CD4-positive, alpha-beta T cell treated with Interleukin-6 at 100 ng/mL for 8 hours (primary cell): ENCODE measurements at regions not wholly inside any gene's neighbourhood (a gene's known extent, or its start where the extent isn't known, plus 50 kb on each side); places are given as distances from the start of the nearest gene placed in this dataset.

Experiments used
- DNase-seq: peaks from one replicate; pipeline ENCODE4 v3.0.0-alpha.2; 2020; ENCODE audit warnings: mixed read lengths, low spot score

- DNase-seq: no peak
Observed at GRCh38 chrX:39829965-39830364, 267.8 kb downstream of the BCOR start.

GRCh38 chrX:39830414-39830813 lies 267.3 kb downstream of the BCOR start:
- no peak for DNase-seq

- DNase-seq: no peak
Observed at GRCh38 chrX:39832211-39832610, 265.5 kb downstream of the BCOR start.

GRCh38 chrX:39834600-39834999 lies 263.2 kb downstream of the BCOR start:
- DNase-seq: no peak

GRCh38 chrX:39835241-39835640 lies 262.5 kb downstream of the BCOR start:
- no peak for DNase-seq

GRCh38 chrX:39835776-39836175 lies 262.0 kb downstream of the BCOR start:
- DNase-seq: no peak

GRCh38 chrX:39836802-39837420 lies 260.8 kb downstream of the BCOR start:
- no peak for DNase-seq

- no peak for DNase-seq
Observed at GRCh38 chrX:39837688-39838087, 260.1 kb downstream of the BCOR start.

GRCh38 chrX:39839371-39839770 lies 258.4 kb downstream of the BCOR start:
- no peak for DNase-seq

GRCh38 chrX:39840133-39840532 lies 257.6 kb downstream of the BCOR start:
- DNase-seq: no peak

- DNase-seq: no peak
Observed at GRCh38 chrX:39840581-39841093, 257.1 kb downstream of the BCOR start.

GRCh38 chrX:39841604-39842003 lies 256.2 kb downstream of the BCOR start:
- no peak for DNase-seq

- DNase-seq: no peak
Observed at GRCh38 chrX:39842281-39842973, 255.3 kb downstream of the BCOR start.

- DNase-seq: no peak
Observed at GRCh38 chrX:39843318-39843717, 254.4 kb downstream of the BCOR start.

- no peak for DNase-seq
Observed at GRCh38 chrX:39845233-39845632, 252.5 kb downstream of the BCOR start.

- DNase-seq: no peak
Observed at GRCh38 chrX:39846460-39846859, 251.3 kb downstream of the BCOR start.

- DNase-seq: no peak
Observed at GRCh38 chrX:39848243-39848642, 249.5 kb downstream of the BCOR start.

GRCh38 chrX:39848900-39849299 lies 248.9 kb downstream of the BCOR start:
- no peak for DNase-seq

- DNase-seq: no peak
Observed at GRCh38 chrX:39850209-39850608, 247.5 kb downstream of the BCOR start.

- DNase-seq: peak; percentile 38
Observed at GRCh38 chrX:39850630-39851152, 247.1 kb downstream of the BCOR start.

GRCh38 chrX:39851745-39852455 lies 245.9 kb downstream of the BCOR start:
- DNase-seq: no peak

GRCh38 chrX:39852491-39852890 lies 245.3 kb downstream of the BCOR start:
- no peak for DNase-seq
